ENCODE measurements at regions not wholly inside any gene's neighbourhood (a gene's known extent, or its start where the extent isn't known, plus 50 kb on each side); places are given as distances from the start of the nearest gene placed in this dataset.

- TF ChIP-seq, protein P1, sequence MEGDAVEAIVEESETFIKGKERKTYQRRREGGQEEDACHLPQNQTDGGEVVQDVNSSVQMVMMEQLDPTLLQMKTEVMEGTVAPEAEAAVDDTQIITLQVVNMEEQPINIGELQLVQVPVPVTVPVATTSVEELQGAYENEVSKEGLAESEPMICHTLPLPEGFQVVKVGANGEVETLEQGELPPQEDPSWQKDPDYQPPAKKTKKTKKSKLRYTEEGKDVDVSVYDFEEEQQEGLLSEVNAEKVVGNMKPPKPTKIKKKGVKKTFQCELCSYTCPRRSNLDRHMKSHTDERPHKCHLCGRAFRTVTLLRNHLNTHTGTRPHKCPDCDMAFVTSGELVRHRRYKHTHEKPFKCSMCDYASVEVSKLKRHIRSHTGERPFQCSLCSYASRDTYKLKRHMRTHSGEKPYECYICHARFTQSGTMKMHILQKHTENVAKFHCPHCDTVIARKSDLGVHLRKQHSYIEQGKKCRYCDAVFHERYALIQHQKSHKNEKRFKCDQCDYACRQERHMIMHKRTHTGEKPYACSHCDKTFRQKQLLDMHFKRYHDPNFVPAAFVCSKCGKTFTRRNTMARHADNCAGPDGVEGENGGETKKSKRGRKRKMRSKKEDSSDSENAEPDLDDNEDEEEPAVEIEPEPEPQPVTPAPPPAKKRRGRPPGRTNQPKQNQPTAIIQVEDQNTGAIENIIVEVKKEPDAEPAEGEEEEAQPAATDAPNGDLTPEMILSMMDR (IDR thresholded peaks at IDR 0.05; ENCODE audit: low read length) = no peak
- no peak for TF ChIP-seq EZH2phosphoT487 (IDR thresholded peaks at IDR 0.05; ENCODE audit: low read length)
Observed at GRCh38 chr7:80403686-80404241, 108.1 kb downstream of the GNAT3 start.

Data from MM.1S (cell line).